Stimulated activated CD4-positive, alpha-beta T cell treated with anti-CD3 and anti-CD28 coated beads, Interleukin-15, amount 100 ng/mL, for 1 hour (primary cell): ENCODE measurements at regions not wholly inside any gene's neighbourhood (a gene's known extent, or its start where the extent isn't known, plus 50 kb on each side); places are given as distances from the start of the nearest gene placed in this dataset.

Experiments
- DNase-seq, 2 donors: peaks; one replicate each; pipeline ENCODE4 v3.0.0-alpha.2; 2020; ENCODE audit warnings: low read depth in 1 of 2, low spot score in 1 of 2

- DNase-seq: no peak
These were observed 147.9 kb upstream of the STXBP6 start for GRCh38 chr14:25197885-25198284.

DNA sequence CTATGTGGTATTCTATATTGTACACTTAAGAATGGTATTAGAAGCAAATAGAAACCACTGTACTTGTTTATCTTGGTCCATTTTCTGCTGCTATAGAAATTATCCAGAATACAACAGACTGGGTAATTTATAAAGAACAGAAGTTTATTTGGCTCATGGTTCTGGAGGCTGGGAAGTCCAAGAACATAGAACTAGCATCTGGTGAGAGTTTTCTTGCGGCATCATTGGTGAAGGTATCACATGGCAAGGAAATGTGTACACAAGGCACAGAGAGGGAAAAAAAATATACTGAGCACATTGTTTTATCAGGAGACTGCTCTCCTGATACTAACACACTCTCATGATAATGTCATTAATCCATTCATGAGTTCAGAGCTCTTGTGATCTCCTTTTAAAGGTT is 130.3 kb upstream of the STXBP6 start:
- no peak for DNase-seq

DNA sequence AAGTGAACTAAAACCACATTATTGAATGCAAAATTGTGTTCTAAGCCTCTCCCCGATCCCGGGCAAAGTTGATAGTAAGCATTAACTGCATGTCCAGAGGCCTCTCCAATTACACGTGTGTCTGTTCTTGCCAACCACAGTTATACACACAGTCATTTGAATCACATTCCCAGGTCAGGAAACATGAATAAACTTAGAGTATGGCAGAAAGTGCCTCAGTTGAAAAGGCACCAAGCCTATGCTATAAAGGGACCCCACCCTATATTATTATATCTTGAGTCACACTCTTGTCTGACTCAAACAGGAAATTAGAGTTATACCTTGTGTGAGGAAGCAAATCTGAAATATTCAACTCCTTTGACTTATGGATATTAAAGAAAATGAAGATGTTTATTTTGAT is 128.3 kb upstream of the STXBP6 start:
- DNase-seq: no peak

DNA sequence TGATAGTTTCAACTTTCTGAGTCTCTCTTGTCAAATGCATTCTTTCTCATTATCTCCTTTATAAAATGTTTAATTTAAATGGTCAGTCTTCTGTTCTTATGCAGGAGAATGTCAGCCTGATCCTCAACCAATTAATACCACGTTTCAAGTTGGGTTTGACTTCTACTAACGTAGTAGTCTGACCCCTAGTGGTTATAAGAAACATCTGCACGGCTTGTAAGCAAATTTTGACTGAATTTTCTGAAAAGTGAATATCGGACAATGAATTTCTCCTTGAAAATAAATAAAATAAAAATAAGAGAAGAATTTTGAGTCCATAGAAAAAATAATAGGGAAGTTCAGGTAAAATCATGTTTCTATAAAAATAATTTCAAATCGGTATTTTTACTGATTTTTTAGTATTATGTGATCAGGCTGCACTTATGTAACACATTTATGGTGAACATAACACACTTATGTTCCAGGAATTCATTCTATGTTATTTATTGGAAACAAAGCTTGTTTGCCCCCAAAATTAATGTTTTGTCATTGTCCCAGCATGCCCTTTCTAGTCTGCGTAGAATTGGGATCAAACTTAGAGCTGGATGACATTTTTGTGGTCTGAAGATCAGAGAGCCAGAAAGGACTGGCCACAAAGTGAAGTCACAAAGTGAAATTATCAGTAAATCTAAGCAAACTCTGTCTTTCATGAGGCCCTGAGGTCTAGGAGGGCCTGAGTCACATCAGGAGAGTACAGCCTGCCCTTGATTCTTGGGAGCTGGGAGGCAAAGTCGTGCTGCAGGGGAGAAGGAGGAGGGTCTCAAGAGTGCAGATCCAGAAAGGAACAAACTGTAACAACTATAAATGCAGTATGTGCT is 101.2 kb upstream of the STXBP6 start:
- no peak for DNase-seq

- no peak for DNase-seq
These were observed 100.5 kb upstream of the STXBP6 start for GRCh38 chr14:25150401-25150800.

- DNase-seq: no peak
These were observed 90.5 kb upstream of the STXBP6 start for GRCh38 chr14:25140411-25140810.

DNA sequence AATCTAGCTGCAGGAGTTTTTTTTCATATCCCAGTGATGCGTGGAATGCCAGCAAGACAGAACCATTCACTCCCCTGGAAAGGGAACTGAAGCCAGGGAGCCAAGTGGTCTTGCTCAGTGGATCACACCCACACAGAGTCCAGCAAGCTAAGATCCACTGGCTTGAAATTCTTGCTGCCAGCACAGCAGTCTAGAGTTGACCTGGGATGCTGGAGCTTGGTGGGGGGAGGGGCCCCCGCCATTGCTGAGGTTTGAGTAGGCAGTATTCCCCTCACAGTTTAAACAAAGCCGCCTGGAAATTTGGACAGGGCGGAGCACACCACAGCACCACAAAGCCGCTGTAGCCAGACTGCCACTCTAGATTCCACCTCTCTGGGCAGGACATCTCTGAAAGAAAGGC is 86.9 kb upstream of the STXBP6 start:
- no peak for DNase-seq

GRCh38 chr14:25134184-25134583 is 84.2 kb upstream of the STXBP6 start:
- no peak for DNase-seq

- peak in 1 of 2 donors; percentile 7 for DNase-seq
These were observed 82.9 kb upstream of the STXBP6 start for GRCh38 chr14:25132732-25133422.

DNA sequence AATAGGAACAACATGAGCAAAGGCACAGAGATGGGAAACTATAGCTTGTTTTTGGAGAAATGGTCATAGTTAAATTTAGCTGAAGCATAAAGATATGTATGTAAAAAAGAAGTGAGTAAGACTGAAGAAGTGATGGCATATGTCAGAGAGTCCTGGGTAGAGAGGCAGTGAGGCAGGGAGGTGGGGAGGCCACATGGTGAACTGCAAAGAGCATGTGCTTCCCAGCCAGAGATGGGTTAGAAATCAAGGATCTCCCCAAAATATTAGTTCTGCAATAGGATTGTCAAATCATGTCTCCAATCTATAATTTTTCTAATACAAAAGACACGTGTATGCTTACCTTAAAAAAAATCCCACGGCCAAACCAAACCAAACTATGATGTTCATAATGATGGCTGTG is 82.1 kb upstream of the STXBP6 start:
- DNase-seq: no peak

DNA sequence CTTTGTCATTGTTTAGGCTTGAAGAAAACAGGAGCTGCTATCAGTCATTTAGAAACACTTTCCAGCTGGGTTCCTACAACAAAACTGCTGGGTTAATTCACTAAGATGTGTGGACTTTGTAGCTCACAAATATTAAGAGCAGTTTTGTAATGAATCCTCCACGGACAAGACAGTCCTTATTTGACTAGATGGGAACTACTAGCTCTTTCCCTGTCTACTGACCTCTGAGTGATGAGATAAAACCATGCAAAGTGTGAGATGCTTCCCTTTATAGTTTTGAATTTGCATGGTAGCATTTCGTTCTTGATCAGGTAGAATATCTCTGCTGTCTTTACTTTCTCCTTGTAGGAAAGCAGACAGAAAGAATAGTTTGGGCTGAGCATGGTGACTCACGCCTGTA is 72.9 kb upstream of the STXBP6 start:
- DNase-seq: no peak

DNA sequence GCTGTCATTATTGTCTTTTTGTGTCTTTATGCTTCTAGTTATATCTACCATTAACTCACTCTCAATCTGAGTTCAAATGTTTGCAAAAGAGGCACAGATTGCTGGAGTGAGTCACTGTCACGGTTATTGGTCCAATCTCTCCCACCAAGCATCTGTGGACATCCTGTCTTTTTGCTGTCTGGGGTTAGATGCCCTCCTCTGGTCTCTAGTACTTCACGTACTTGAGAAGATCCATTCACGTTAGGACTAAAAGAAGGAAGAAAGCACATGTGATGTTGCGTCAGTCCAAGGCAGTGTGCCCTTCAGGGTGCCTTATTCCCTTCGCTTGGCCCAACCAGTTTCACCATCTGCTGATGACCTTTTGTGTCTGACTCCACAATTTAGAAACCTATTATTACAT is 72.3 kb upstream of the STXBP6 start:
- DNase-seq: no peak

GRCh38 chr14:25121337-25122129 is 71.6 kb upstream of the STXBP6 start:
- no peak for DNase-seq

DNA sequence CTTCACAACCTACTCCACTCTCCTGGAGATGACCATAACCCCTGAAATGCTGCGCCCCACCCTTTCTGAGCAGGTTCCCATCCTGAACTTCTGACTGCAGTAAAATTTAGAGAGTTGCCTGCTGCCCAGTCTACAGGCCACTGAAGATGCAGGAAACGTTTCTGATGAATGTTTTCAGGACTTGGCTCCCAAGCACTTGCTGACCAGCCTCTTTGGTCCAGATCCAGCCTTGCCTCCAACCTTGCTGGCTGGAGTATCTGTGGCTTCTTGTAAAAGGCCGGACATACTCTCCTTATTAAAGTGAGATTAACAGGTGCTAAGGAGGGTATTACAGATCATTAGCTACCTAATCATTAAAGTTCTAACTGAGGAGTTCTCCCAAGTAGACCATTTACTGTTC is 70.3 kb upstream of the STXBP6 start:
- DNase-seq: no peak

GRCh38 chr14:25118671-25119070 is 68.7 kb upstream of the STXBP6 start:
- DNase-seq: no peak

DNA sequence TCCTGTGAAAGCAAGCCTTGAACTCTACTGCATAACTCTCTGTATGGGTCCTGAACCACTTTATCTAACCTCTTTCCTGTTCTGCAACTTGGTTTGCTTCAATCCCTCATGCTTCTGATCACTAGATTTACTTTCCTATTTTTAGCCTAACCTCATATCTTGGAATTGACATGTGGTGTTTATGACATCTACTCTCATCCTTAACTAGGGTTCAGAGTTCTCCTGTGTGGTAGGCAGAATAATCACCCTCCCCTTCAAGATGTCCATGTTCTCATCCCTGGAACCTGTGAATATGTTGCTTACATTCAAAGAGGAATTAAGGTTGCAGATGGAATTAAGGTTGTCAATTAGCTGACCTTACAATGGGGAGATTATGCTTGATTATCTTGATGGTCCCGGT is 67.4 kb upstream of the STXBP6 start:
- no peak for DNase-seq

DNA sequence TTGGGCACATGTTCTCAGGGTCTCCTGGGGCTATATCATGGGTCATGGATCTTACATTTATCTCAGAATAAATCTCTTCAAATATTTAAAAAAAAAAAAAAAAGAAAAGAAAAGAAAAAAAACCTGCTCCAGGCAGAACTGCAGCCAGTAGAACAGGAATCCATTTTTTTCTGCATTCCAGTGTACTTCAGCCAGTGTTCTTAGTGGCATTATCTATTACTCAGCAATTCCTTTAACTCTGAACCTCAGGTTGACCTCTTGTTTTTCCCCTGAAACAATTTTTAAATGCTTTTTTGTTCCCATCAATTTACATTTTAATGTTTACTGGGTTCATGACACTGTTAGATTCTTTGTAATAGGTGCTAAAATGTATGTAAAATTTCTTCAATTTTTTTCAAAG is 66.7 kb upstream of the STXBP6 start:
- DNase-seq: no peak

DNA sequence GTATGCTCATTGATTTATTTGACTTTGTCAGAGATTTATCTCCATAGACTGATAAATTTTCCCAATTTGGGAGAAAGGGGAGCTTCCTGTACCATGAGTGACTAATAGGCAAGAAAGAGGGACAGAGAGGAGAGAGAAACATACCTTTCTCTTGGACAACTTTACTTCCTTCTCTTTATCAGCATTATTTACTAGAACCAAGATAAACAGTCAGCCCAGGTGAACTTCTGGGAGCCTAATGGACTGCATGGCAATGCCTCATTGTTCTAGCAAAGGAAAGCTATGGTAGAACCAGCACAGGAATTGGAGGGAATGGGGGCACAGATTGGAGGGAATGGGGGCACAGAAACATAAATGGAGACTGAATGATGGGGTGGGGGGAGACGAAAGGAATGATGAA is 63.4 kb upstream of the STXBP6 start:
- DNase-seq: no peak

- no peak for DNase-seq
These were observed 61.2 kb upstream of the STXBP6 start for GRCh38 chr14:25111061-25111601.

GRCh38 chr14:25110106-25110505 is 60.2 kb upstream of the STXBP6 start:
- DNase-seq: no peak

GRCh38 chr14:25108959-25109358 is 59.0 kb upstream of the STXBP6 start:
- no peak for DNase-seq

- no peak for DNase-seq
These were observed 58.3 kb upstream of the STXBP6 start for GRCh38 chr14:25108291-25108690.
